ENCODE measurements at regions not wholly inside any gene's neighbourhood (a gene's known extent, or its start where the extent isn't known, plus 50 kb on each side); places are given as distances from the start of the nearest gene placed in this dataset.

DNA sequence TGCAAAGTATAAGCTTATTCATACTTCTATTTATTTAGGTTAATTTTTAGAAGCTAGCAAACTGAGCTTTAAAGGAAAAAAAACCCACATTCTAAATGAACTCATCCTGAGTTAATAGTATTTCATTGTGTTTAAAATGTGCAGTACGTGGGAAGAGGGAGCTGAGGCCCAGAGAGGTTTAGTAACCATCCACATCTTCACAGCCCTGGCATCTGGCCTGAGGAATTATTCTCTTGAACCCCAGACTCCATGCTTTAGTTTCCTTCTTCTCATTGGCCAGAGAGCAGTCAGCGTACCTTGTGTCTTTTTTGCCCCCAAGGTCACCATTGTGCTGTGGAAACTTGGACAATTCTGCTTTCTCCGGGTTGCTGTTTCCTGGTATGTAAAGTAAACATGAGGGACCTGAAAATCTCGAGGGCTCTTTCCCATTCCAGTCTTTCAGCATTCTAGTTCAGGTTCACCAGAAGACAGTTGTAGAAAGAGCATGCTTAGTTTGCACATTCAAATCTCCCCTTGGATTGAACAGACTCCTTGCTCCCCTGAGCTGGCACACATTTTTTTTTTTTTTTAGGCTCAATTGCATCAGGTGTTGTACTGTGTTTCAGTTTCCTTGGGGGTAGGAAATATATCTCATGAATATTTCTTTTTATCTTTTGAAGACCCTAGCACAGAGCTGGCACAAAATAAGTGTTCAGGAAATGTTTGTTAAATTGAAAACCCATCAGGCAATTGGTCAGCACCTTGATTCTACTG, 81.4 kb downstream of the MYCN start:
- no peak for DNase-seq

DNA sequence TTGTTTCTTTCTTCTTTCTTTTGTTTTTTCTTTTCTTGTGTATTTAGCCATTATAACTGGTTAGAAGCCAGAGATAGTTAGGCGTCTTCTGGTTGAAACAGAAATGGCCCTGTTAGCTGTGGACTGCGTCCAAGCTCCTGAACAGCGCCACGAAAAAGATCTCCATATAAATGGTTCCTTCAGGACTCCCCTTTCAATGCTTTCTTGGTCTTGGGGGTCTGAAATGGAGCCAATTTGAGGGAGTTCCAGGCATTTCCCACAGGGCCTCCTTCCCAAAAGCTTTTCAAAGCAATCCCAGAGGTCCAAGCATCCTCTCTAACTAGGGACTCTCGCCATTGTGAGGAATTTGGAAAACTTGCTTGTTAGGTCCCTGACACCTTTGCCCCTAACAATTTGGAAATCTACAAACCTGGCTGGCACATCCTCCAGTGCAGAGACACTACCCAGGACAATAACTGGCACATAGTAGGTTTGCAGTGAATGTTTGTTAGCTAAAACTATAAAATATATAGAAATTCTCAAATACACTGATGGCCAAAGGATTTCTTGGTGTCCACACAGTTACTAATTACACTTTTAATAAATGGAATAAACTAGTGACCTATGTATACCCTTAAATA, 80.1 kb downstream of the MYCN start:
- DNase-seq: no peak

DNA sequence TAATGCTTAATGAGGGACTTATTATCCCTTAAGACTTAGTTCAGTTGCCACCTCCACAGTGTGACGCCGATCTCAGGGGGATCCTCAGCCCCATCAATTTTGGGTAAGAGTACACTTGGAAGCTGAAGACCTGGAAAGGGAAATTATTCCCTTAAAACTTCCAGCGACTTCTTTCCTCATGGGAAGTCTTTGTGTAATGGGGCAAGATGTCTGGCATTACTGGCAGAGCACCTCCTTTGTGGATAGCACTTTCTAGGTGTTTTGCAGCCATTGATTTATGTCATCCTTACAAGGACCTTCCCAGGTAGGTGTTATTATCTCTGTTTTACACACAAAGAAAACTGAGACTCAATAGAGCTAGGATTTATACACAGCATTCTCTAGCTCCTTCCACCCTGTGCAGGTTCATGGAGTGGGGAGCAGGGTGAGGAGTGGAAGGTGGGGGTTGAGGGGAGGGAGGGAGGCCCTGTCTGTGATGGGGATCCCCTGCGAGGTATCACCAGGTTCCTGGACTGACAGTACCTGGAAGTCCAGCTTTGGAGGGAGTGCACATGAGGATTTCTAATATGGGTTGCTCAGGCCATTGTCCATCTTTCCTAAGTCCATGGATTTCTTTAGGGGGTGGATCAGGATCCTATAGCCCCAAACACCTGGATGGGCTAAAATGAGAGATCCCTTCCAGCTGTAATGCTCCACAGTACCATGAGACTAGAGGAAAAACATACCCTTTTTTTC, 79.4 kb downstream of the MYCN start:
- no peak for DNase-seq

DNA sequence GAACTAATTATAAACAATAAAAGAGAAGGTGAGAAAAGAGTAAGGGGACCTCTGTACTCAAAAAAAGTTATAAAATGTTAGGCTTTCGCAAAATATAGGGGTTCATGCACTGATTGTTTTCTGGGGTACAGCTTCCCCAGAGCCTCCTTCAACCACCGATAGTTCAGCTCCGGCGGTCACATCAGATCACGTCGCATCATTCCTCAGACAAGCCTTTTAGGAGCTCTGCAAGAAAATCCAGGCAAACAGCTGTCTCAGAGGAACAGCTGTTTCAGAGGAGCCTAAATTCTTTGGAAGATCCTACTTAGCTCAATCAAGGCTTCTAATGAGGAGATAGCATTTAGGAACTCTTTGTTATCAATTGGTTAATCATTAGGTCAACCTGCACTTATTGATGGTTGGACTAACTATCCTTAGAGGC, 78.7 kb downstream of the MYCN start:
- no peak for DNase-seq

GRCh38 chr2:16018277-16019059, 78.1 kb downstream of the MYCN start:
- DNase-seq: no peak

DNA sequence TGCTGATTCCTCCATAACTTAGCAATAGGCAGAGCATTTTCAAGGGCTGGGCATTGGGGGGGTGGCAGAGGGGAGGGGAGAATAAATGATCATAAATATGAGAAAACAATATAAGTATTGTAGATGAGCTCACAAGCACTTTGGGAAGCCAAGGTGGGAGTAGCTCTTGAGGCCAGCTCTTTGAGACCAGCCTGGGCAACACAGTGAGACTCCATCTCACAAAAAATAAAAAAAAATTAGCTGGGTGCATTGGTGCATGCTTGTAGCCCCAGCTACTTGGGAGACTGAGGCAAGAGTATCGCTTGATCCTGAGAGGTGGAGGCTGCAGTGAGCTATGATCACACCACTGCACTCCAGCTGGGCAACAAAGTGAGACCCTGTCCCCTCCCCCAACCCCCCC, 75.9 kb downstream of the MYCN start:
- no peak for DNase-seq

GRCh38 chr2:16015903-16016265, 75.5 kb downstream of the MYCN start:
- no peak for DNase-seq

- DNase-seq: no peak
Measured at GRCh38 chr2:16015210-16015902, 75.0 kb downstream of the MYCN start.

- DNase-seq: no peak
Measured at GRCh38 chr2:16014802-16015201, 74.5 kb downstream of the MYCN start.

DNA sequence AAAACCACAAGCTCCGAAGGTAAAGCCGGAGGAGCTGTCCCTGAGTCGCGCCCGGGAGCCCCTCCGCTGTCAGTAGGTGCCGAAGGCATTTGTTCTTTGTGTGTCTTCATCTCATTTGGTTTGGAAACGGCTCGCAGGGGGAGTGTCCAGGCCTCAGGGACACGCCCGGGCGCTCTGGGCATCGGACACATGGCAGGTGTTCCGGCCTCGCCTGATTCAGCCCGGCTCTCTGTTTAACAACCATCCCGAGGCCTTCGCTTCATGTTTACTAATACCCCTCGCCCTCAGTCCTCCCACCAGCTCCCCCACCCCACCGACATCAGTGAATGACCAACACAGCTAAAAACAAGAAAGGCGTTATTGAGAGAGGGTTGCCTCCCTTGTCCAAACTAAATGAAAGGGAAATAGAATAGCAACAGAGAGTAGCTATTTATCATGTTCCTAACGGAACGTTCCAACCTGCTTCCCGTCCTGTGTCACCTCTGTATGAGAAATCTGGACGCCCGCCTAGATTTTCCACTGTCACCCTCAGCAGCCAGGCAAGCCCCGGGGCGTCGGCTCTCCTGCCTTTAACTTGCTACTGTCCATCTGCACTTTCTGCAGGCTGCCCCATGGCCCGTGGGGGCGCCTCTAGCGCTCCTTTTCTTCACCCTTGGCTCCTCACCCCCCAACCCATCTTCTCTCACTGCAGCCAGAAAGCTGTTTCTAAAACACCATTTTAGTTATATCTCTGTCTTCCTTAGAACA, 73.9 kb downstream of the MYCN start:
- no peak for DNase-seq

DNA sequence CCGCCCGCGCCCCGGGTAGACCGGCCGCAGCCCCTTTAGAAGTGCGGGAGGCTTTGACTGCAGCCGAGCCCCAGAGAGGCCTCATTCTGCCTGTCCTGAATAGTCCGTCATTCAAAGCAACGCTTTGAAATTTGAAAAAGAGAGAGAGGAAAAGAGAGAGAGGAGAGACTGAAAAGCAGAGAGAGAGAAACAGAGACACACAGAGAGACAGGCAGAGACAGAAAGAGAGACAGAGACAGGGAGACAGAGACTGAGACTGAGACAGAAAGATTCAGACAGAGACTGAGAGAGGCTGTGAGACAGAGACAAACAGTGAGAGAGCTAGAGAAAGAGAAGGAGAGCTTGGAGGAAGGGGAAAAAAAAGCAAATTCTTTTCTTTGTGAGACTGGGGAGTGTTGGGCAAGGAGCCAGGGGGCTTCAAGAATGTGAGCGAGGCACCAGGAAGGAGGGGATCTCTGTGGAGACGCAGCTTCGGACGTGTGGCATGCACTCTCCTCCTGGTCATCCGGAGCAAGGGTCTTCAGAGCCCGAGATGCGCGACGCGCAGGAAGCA, 73.1 kb downstream of the MYCN start:
- DNase-seq: no peak

GRCh38 chr2:16012626-16013358, 72.4 kb downstream of the MYCN start:
- DNase-seq: no peak

DNA sequence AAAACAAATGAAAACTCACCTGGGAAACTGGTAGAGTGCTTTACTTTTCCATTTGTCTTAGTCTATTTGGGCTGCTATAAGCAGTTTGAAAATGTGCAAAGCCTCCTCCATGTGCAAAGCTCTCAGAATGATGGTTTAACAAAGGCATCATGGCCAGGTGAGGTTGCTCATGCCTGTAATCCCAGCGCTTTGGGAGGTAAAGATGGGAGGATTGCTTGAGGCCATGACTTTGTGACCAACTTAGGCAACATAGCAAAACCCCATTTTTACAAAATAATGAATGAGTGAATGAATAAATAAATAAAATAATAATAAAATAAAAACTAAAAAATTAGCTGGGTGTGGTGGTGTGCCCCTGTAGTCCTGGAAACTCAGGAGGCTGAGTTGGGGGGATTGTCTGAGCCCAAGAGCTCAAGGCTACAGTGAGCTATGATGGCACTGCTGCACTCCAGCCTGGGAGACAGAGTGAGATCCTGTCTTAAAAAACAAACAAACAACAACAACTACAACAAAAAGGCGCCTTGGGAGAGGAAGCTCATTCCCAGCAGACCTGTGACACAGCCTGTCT, 71.8 kb downstream of the MYCN start:
- no peak for DNase-seq

DNA sequence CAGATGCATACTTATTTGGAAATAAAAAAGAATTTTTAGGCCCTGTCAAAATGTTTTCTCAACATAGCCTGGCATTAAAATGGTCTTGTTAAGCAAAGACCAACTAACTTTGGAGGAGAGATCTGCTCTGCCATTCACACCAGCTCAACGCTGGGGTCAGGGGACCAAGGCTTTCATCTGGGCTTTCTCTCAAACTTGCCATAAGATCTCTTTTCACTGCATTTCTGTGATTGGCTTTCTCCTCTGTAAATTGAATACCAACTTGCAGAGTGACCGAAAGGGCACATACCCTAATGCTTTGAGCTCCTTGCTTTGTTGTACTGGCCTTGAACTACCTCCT, 71.2 kb downstream of the MYCN start:
- DNase-seq: no peak

DNA sequence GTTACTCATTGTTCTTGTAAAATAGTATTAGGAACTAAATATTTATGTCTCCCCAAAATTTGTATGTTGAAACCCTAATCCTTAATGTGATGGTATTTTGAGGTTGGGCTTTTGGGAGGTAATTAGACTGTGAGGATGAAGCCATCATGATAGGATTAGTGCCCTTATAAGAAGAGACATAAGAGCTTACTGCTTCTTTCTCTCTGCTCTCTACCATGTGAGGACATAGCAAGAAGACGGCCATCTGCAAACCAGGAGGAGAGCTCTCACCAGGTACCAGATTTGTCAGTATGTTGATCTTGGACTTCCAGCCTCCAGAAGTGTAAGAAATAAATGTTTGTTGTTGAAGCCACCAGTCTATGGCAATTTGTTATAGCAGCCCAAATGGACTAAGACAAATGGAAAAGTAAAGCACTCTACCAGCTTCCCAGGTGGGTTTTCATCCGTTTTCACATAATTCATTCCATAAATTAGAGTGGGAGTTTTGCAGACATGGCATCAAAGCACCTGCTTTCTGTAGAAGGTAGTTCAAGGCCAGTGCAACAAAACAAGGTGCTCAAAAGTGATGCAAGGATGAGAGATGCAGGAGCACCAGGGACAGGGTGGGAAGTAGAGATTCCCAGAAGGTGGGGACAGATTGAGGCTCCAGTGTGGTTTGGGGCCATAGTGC, 70.7 kb downstream of the MYCN start:
- no peak for DNase-seq

DNA sequence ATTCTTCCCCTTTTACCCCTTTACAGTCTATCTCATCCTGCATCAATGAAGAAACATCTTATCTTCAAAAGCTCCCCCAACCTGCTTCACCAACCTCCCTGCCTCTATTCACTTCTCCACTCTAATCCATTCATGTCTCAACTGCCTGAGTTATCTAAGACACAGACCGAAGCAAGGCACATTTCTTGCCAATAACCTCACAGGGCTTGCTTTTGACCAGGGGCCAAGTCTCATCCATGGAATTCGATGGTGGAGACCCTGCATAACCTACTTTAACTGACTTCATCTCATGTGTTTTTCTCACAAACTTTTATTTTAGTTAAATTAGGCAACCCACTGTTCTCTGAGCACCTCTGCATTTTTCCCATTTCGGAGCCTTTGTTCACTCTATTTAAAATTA, 69.7 kb downstream of the MYCN start:
- no peak for DNase-seq

DNA sequence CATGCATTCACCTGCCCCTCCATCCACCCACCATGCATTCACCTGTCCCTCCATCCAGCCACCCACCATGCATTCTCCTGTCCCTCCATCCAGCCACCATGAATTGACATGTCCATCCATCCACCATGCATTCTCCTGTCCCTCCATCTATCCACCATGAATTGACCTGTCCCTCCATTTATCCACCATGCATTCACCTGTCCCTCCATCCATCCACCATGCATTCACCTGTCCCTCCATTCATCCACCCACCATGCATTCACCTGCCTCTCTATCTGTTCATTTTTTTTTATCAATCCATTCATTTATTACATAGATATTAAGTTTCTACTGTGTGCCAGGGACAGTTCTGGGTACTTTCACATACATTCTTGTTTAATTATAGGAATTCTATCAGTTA, 69.2 kb downstream of the MYCN start:
- no peak for DNase-seq

- DNase-seq: no peak
Measured at GRCh38 chr2:16008856-16009255, 68.5 kb downstream of the MYCN start.

DNA sequence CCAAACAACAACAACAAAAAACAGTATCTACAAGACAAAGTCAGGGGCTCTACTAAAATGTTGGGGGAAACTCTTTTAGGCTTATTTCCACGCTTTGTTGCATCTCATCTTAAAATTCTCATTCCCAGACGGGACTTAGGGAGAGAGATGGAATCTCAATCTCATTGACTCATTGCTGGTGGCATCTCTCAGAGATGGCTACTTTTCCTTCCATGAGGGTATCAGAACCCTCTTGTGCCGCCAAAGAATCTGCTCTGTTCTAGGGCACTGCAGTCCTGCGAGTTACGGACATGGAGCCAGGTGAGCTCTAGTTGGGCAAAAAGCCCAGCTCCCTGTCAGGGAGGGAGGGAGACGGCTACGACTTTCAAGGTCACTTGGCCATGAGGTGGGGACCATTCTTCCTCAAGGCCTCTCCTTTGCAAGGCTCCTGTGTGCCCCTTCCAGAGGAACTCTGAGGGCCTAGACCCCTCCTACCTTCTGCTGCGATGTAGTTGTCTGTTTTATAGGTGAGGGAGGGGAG, 68.0 kb downstream of the MYCN start:
- no peak for DNase-seq
